ENCODE measurements at regions not wholly inside any gene's neighbourhood (a gene's known extent, or its start where the extent isn't known, plus 50 kb on each side); places are given as distances from the start of the nearest gene placed in this dataset.

DNA sequence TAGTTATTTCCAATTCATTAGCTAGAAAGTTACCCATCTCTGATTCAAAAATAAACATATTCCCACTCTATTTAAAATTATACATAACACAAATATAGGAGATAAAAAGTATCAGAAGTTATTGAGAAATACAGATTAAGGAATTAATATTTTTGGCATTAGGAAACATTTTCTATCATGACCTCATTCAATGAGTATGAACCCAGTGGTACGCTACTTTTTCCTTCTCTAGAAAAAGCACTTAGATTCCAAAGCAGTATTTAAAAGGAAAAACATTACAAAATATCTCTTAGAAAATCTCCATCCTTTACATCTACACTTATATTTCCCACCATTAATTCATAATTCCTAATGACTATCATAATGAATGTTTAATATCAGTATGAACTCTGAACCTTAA is 240.6 kb upstream of the GNAI1 start:
- TF ChIP-seq, protein P1, sequence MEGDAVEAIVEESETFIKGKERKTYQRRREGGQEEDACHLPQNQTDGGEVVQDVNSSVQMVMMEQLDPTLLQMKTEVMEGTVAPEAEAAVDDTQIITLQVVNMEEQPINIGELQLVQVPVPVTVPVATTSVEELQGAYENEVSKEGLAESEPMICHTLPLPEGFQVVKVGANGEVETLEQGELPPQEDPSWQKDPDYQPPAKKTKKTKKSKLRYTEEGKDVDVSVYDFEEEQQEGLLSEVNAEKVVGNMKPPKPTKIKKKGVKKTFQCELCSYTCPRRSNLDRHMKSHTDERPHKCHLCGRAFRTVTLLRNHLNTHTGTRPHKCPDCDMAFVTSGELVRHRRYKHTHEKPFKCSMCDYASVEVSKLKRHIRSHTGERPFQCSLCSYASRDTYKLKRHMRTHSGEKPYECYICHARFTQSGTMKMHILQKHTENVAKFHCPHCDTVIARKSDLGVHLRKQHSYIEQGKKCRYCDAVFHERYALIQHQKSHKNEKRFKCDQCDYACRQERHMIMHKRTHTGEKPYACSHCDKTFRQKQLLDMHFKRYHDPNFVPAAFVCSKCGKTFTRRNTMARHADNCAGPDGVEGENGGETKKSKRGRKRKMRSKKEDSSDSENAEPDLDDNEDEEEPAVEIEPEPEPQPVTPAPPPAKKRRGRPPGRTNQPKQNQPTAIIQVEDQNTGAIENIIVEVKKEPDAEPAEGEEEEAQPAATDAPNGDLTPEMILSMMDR (IDR thresholded peaks at IDR 0.05; ENCODE audit: low read depth, low read length), result no peak
- peak in 1 of 2 donors; percentile 8 for DNase-seq (ENCODE audit: low read depth in 1 of 2, low spot score in 1 of 2)
- H3K4me3 ChIP-seq, result no peak overlapping the region

GRCh38 chr7:79882922-79883321 is 251.7 kb upstream of the GNAI1 start:
- DNase-seq (ENCODE audit: low read depth in 1 of 2, low spot score in 1 of 2), result no peak
- H3K9me3 ChIP-seq (ENCODE audit: low read depth), result no peaks in the 10 kb centered on the region
- no peaks in the 10 kb centered on the region for H3K4me1 ChIP-seq (ENCODE audit: low read depth)
- no peak overlapping the region for H3K27ac ChIP-seq
- no peaks in the 10 kb centered on the region for H3K27me3 ChIP-seq
- no peak overlapping the region for H3K4me3 ChIP-seq
- TF ChIP-seq, protein P1 (IDR thresholded peaks at IDR 0.05; ENCODE audit: low read depth, low read length), result no peak
- H3K36me3 ChIP-seq, result no peaks in the 10 kb centered on the region

More for the DNA sequence above, 240.6 kb upstream of the GNAI1 start:
- Histone ChIP-seq H3K27me3 (no peaks in the 10 kb centered on the region), H3K4me1 (ENCODE audit: low read depth) (no peaks in the 10 kb centered on the region), H3K9me3 (ENCODE audit: low read depth) (no peaks in the 10 kb centered on the region), H3K27ac (no peak overlapping the region), H3K36me3 (no peaks in the 10 kb centered on the region)

DNA sequence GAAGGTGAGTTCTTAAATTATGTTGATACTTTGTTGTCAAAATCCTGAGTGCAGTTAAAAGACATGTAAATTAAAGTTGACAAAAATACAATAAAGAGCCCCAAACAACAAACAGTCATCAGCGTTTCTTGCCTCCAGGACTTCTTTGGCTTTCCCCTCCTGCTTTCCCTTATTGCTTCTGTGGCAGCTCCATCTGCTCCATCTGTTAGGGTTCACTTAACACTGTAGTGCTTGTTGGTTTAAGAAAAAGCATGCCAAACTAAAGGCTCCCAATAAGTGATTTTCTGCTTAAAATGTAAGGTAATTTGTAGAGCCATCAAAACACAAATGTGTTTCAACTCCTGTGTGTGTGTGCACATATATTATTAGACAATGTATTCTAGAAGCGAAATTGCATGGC is 254.3 kb upstream of the GNAI1 start:
- Histone ChIP-seq H3K27me3 (no peaks in the 10 kb centered on the region), H3K36me3 (no peaks in the 10 kb centered on the region), H3K9me3 (ENCODE audit: low read depth) (no peaks in the 10 kb centered on the region), H3K4me1 (ENCODE audit: low read depth) (no peaks in the 10 kb centered on the region), H3K27ac (no peak overlapping the region), H3K4me3 (no peak overlapping the region)
- TF ChIP-seq, protein P1 (IDR thresholded peaks at IDR 0.05; ENCODE audit: low read depth, low read length), result no peak
- DNase-seq (ENCODE audit: low read depth in 1 of 2, low spot score in 1 of 2), result no peak

DNA sequence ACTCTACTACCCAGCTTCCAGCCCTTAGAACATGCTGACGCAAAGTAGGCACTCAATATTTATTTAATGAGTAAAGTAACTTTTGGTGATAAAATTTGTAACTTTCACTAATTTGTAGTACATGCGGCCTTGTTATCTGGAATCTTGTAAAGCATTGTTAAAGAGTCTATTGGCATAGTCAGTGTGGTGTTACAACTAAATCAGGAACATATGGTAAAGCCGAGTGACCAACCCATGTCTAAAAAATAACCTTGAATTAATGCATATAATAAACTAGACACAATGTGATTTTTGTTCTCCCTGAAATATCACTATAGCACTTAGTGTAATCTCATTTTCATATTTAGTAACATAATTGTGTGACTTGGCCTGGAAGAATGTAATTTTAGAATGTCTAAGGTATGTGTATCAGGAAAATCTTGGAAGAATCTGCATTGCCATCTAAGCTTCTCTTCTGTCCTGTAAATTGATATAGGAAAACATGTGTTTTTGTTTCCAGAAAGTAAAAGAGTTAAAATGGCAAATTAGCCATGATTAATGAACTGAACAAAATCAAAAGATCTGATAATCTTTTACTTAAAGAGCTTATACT is 256.7 kb upstream of the GNAI1 start:
- DNase-seq (ENCODE audit: low read depth in 1 of 2, low spot score in 1 of 2), result no peak
- no peak overlapping the region for H3K4me3 ChIP-seq
- H3K36me3 ChIP-seq, result no peaks in the 10 kb centered on the region
- TF ChIP-seq, protein P1 (IDR thresholded peaks at IDR 0.05; ENCODE audit: low read depth, low read length), result no peak
- no peaks in the 10 kb centered on the region for H3K4me1 ChIP-seq (ENCODE audit: low read depth)
- no peaks in the 10 kb centered on the region for H3K9me3 ChIP-seq (ENCODE audit: low read depth)
- no peak overlapping the region for H3K27ac ChIP-seq
- no peaks in the 10 kb centered on the region for H3K27me3 ChIP-seq

- Histone ChIP-seq H3K27ac (no peak overlapping the region), H3K27me3 (no peaks in the 10 kb centered on the region), H3K9me3 (ENCODE audit: low read depth) (no peaks in the 10 kb centered on the region), H3K4me3 (no peak overlapping the region), H3K36me3 (no peaks in the 10 kb centered on the region), H3K4me1 (ENCODE audit: low read depth) (no peaks in the 10 kb centered on the region)
- DNase-seq (ENCODE audit: low read depth in 1 of 2, low spot score in 1 of 2), result peak in 1 of 2 donors; percentile 87
- TF ChIP-seq, protein P1 (IDR thresholded peaks at IDR 0.05; ENCODE audit: low read depth, low read length), result no peak
Measured at GRCh38 chr7:79876848-79877252, 257.8 kb upstream of the GNAI1 start.

Measured in cardiac muscle cell (in vitro differentiated cells and primary cell).